ENCODE measurements at regions not wholly inside any gene's neighbourhood (a gene's known extent, or its start where the extent isn't known, plus 50 kb on each side); places are given as distances from the start of the nearest gene placed in this dataset.

- TF ChIP-seq CTCF (IDR thresholded peaks at IDR 0.05 in 4 of 5, conservative IDR thresholded peaks at IDR 0.05 in 1 of 5) = no peak
- no peak for TF ChIP-seq POLR2A (IDR thresholded peaks at IDR 0.05)
Observed at GRCh38 chr1:81349194-81349965, 451.4 kb upstream of the ADGRL2 start.
